Uterus (tissue), 2 donors: ENCODE measurements at regions not wholly inside any gene's neighbourhood (a gene's known extent, or its start where the extent isn't known, plus 50 kb on each side); places are given as distances from the start of the nearest gene placed in this dataset.

Experiments used
- CTCF ChIP-seq, 4 experiments: fragments of 200-600 bp in 2 of 4; fragments of 450-650 bp in 2 of 4; sonication (generic) in 2 of 4; IDR thresholded peaks; one replicate each; pipeline ENCODE4 v1.5.1; 2016 to 2019; ENCODE audit warnings: antibody characterized with exemption in 4 of 4, mild to moderate bottlenecking in 2 of 4, moderate library complexity in 1 of 4
- POLR2A ChIP-seq, 2 donors: fragments of 450-650 bp; IDR thresholded peaks; one replicate each; pipeline ENCODE4 v1.6.1; 2016; ENCODE audit warnings: antibody characterized with exemption in 2 of 2, mild to moderate bottlenecking in 1 of 2, moderate library complexity in 1 of 2

DNA sequence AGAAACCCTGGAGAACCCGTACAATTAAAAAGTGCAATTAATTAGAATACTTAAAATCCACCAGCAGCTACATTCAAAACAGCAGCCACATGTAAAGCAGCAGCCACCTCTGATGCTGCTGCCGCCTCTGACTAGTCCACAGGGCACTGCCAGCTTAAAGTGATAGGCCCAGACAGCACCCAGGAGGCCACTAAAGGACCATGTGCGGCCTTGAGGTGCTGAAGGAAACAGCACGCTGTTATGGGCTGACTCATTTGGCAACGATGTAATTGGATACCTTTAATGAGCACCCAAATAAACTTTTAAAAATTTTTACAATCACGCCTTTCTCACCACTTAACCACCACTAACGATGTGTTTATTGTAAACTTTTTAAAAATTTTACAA lies 209.3 kb upstream of the NCKAP5 start:
- TF ChIP-seq CTCF (IDR thresholded peaks at IDR 0.05) (no peak), POLR2A (IDR thresholded peaks at IDR 0.05) (no peak)
